Activated naive CD8-positive, alpha-beta T cell treated with anti-CD3 and anti-CD28 coated beads, Interleukin-2, amount 10 ng/mL, durations not matched to agents 7 days and 5 days (primary cell): ENCODE measurements at regions not wholly inside any gene's neighbourhood (a gene's known extent, or its start where the extent isn't known, plus 50 kb on each side); places are given as distances from the start of the nearest gene placed in this dataset.
"Not testable (repeated sequence)": the region's sequence is repeated elsewhere in the genome, so short reads cannot be mapped to it uniquely, and the experiment has no call there.

Experiments
- ATAC-seq: fragments of 150-1000 bp; cut with Tn5 transposase; one replicate; pipeline ENCODE4 v1.10.0; 2021; ENCODE audit warnings: low read depth, moderate library complexity
- POLR2A ChIA-PET: fragments of 350-600 bp; sonication (Branson Sonifier 250); formaldehyde crosslinking; loops from one replicate; lab custom pipeline; 2021; ENCODE audit warnings: antibody characterized with exemption; lab: Charles Lee
- DNase-seq: peaks from one replicate; pipeline ENCODE4 v3.0.0; 2021
- H3K27ac Mint-ChIP-seq: one replicate; pipeline ENCODE4 v1.8.0; 2022; ENCODE audit warnings: mild to moderate bottlenecking, mixed read lengths
- H3K27me3 Mint-ChIP-seq: one replicate; pipeline ENCODE4 v1.8.0; 2022; ENCODE audit warnings: mild to moderate bottlenecking, moderate library complexity, mixed read lengths
- H3K36me3 Mint-ChIP-seq: one replicate; pipeline ENCODE4 v1.8.0; 2021; ENCODE audit warnings: mild to moderate bottlenecking, mixed read lengths
- H3K4me1 Mint-ChIP-seq: one replicate; pipeline ENCODE4 v1.8.0; 2021; ENCODE audit warnings: mixed read lengths
- H3K4me3 Mint-ChIP-seq: one replicate; pipeline ENCODE4 v1.8.0; 2022; ENCODE audit warnings: mild to moderate bottlenecking, moderate library complexity, mixed read lengths
- H3K9me3 Mint-ChIP-seq: one replicate; pipeline ENCODE4 v1.8.0; 2021; ENCODE audit warnings: mixed read lengths

- Mint-ChIP-seq H3K27ac (no peak overlapping the region), H3K36me3 (no peaks in the 10 kb centered on the region), H3K9me3 (no peaks in the 10 kb centered on the region), H3K27me3 (no peaks in the 10 kb centered on the region), H3K4me3 (no peak overlapping the region), H3K4me1 (no peaks in the 10 kb centered on the region)
- POLR2A ChIA-PET = no interaction called here
- DNase-seq = no peak
- ATAC-seq = no peak
Measured at GRCh38 chr10:56178210-56178609, 182.8 kb downstream of the ZWINT start.

GRCh38 chr10:56155091-56155513, 206.0 kb downstream of the ZWINT start:
- POLR2A ChIA-PET, H3K27ac Mint-ChIP-seq, H3K36me3 Mint-ChIP-seq, ATAC-seq, H3K4me3 Mint-ChIP-seq, H3K9me3 Mint-ChIP-seq, H3K27me3 Mint-ChIP-seq, H3K4me1 Mint-ChIP-seq, DNase-seq: not testable (repeated sequence)

GRCh38 chr10:56146806-56147205, 214.3 kb downstream of the ZWINT start:
- H3K27me3 Mint-ChIP-seq = no peaks in the 10 kb centered on the region
- H3K36me3 Mint-ChIP-seq = no peaks in the 10 kb centered on the region
- H3K27ac Mint-ChIP-seq = no peak overlapping the region
- H3K4me1 Mint-ChIP-seq = no peaks in the 10 kb centered on the region
- DNase-seq = no peak
- no peak overlapping the region for H3K4me3 Mint-ChIP-seq
- POLR2A ChIA-PET = no interaction called here
- no peak for ATAC-seq
- H3K9me3 Mint-ChIP-seq = peaks cover 4% of the 10 kb centered on the region

- no peak for ATAC-seq
- POLR2A ChIA-PET = interaction anchor here (0.7 kb wide), 1 partner anchor 80 kb away, joined by 3 read pairs; no protein-coding TSS in a partner anchor
Measured at GRCh38 chr10:56142092-56142728, 218.8 kb downstream of the ZWINT start.

GRCh38 chr10:56139405-56139804, 221.7 kb downstream of the ZWINT start:
- H3K27me3 Mint-ChIP-seq = no peaks in the 10 kb centered on the region
- no peak overlapping the region for H3K4me3 Mint-ChIP-seq
- peaks cover 2% of the 10 kb centered on the region for H3K9me3 Mint-ChIP-seq
- no peak for ATAC-seq
- POLR2A ChIA-PET = no interaction called here
- H3K4me1 Mint-ChIP-seq = no peaks in the 10 kb centered on the region
- no peaks in the 10 kb centered on the region for H3K36me3 Mint-ChIP-seq
- DNase-seq = no peak
- no peak overlapping the region for H3K27ac Mint-ChIP-seq

More at GRCh38 chr10:56142092-56142728, 218.8 kb downstream of the ZWINT start:
- Mint-ChIP-seq H3K27ac (no peak overlapping the region), H3K4me1 (no peaks in the 10 kb centered on the region), H3K36me3 (no peaks in the 10 kb centered on the region), H3K9me3 (no peaks in the 10 kb centered on the region), H3K27me3 (no peaks in the 10 kb centered on the region), H3K4me3 (no peak overlapping the region)
- no peak for DNase-seq

- no peaks in the 10 kb centered on the region for H3K36me3 Mint-ChIP-seq
- no peaks in the 10 kb centered on the region for H3K27me3 Mint-ChIP-seq
- peaks cover 2% of the 10 kb centered on the region for H3K9me3 Mint-ChIP-seq
Measured at GRCh38 chr10:56135828-56136227, 225.2 kb downstream of the ZWINT start.

GRCh38 chr10:56123247-56123646, 237.8 kb downstream of the ZWINT start:
- Mint-ChIP-seq H3K27me3 (no peaks in the 10 kb centered on the region), H3K36me3 (no peaks in the 10 kb centered on the region), H3K4me3 (no peak overlapping the region), H3K9me3 (peaks cover 2% of the 10 kb centered on the region), H3K4me1 (no peaks in the 10 kb centered on the region), H3K27ac (no peak overlapping the region)
- no peak for ATAC-seq
- DNase-seq = no peak
- POLR2A ChIA-PET = no interaction called here

More at GRCh38 chr10:56135828-56136227, 225.2 kb downstream of the ZWINT start:
- Mint-ChIP-seq H3K4me1 (no peaks in the 10 kb centered on the region), H3K27ac (no peak overlapping the region), H3K4me3 (no peak overlapping the region)
- POLR2A ChIA-PET = no interaction called here
- no peak for ATAC-seq
- no peak for DNase-seq

GRCh38 chr10:56116684-56117083, 244.4 kb downstream of the ZWINT start:
- Mint-ChIP-seq H3K27me3 (no peaks in the 10 kb centered on the region), H3K27ac (no peak overlapping the region), H3K36me3 (no peaks in the 10 kb centered on the region), H3K4me3 (no peak overlapping the region), H3K4me1 (no peaks in the 10 kb centered on the region), H3K9me3 (peaks cover 2% of the 10 kb centered on the region)
- DNase-seq (no peak), ATAC-seq (no peak)
- POLR2A ChIA-PET = no interaction called here

- Mint-ChIP-seq H3K9me3 (peaks cover 7% of the 10 kb centered on the region), H3K27ac (no peak overlapping the region), H3K4me1 (no peaks in the 10 kb centered on the region), H3K36me3 (no peaks in the 10 kb centered on the region), H3K4me3 (no peak overlapping the region), H3K27me3 (no peaks in the 10 kb centered on the region)
- POLR2A ChIA-PET = no interaction called here
- DNase-seq = no peak
- ATAC-seq = no peak
Measured at GRCh38 chr10:56109454-56109853, 251.6 kb downstream of the ZWINT start.

GRCh38 chr10:56104923-56105322, 256.1 kb downstream of the ZWINT start:
- Mint-ChIP-seq H3K27ac (no peak overlapping the region), H3K4me3 (no peak overlapping the region), H3K36me3 (no peaks in the 10 kb centered on the region), H3K4me1 (no peaks in the 10 kb centered on the region), H3K9me3 (peaks cover 4% of the 10 kb centered on the region), H3K27me3 (no peaks in the 10 kb centered on the region)
- POLR2A ChIA-PET = no interaction called here
- ATAC-seq (no peak), DNase-seq (no peak)

- POLR2A ChIA-PET = no interaction called here
- Mint-ChIP-seq H3K36me3 (no peaks in the 10 kb centered on the region), H3K27ac (no peak overlapping the region), H3K27me3 (no peaks in the 10 kb centered on the region), H3K9me3 (peaks cover 4% of the 10 kb centered on the region), H3K4me3 (no peak overlapping the region), H3K4me1 (no peaks in the 10 kb centered on the region)
- DNase-seq = no peak
- no peak for ATAC-seq
Measured at GRCh38 chr10:56104487-56104886, 256.6 kb downstream of the ZWINT start.

- H3K4me3 Mint-ChIP-seq = no peak overlapping the region
- POLR2A ChIA-PET = no interaction called here
Measured at GRCh38 chr10:56096226-56096517, 264.9 kb downstream of the ZWINT start.

GRCh38 chr10:56095506-56096225, 265.4 kb downstream of the ZWINT start:
- POLR2A ChIA-PET = no interaction called here
- no peaks in the 10 kb centered on the region for H3K4me1 Mint-ChIP-seq
- H3K9me3 Mint-ChIP-seq = peaks cover 7% of the 10 kb centered on the region

More at GRCh38 chr10:56096226-56096517, 264.9 kb downstream of the ZWINT start:
- no peak overlapping the region for H3K27ac Mint-ChIP-seq
- no peaks in the 10 kb centered on the region for H3K36me3 Mint-ChIP-seq
- ATAC-seq (no peak), DNase-seq (no peak)
- no peaks in the 10 kb centered on the region for H3K27me3 Mint-ChIP-seq
- no peaks in the 10 kb centered on the region for H3K4me1 Mint-ChIP-seq
- peaks cover 7% of the 10 kb centered on the region for H3K9me3 Mint-ChIP-seq

GRCh38 chr10:56093645-56094044, 267.4 kb downstream of the ZWINT start:
- H3K9me3 Mint-ChIP-seq, H3K4me1 Mint-ChIP-seq, H3K27me3 Mint-ChIP-seq, H3K4me3 Mint-ChIP-seq, H3K27ac Mint-ChIP-seq, DNase-seq, H3K36me3 Mint-ChIP-seq, ATAC-seq, POLR2A ChIA-PET: not testable (repeated sequence)

More at GRCh38 chr10:56095506-56096225, 265.4 kb downstream of the ZWINT start:
- no peaks in the 10 kb centered on the region for H3K27me3 Mint-ChIP-seq
- no peak overlapping the region for H3K27ac Mint-ChIP-seq
- no peak for DNase-seq
- ATAC-seq = no peak
- no peak overlapping the region for H3K4me3 Mint-ChIP-seq
- no peaks in the 10 kb centered on the region for H3K36me3 Mint-ChIP-seq
